Loucy (cell line): ENCODE measurements at regions not wholly inside any gene's neighbourhood (a gene's known extent, or its start where the extent isn't known, plus 50 kb on each side); places are given as distances from the start of the nearest gene placed in this dataset.

Source experiments
- CTCF ChIP-seq: fragments of 200-600 bp; sonication (generic); conservative IDR thresholded peaks from 2 replicates; pipeline ENCODE4 v1.5.1; 2014; ENCODE audit warnings: mild to moderate bottlenecking, antibody characterized with exemption, low read length
- EZH2phosphoT487 ChIP-seq: fragments of 200-600 bp; IDR thresholded peaks from 2 replicates; pipeline ENCODE4 v1.6.1; 2018; ENCODE audit warnings: antibody characterized with exemption, mild to moderate bottlenecking, moderate library complexity, borderline replicate concordance

- TF ChIP-seq CTCF (no peak), EZH2phosphoT487 (no peak)
Observed at GRCh38 chr2:59711121-59711520, 842.3 kb downstream of the BCL11A start.
